Neural progenitor cell (in vitro differentiated cells): ENCODE measurements at regions not wholly inside any gene's neighbourhood (a gene's known extent, or its start where the extent isn't known, plus 50 kb on each side); places are given as distances from the start of the nearest gene placed in this dataset.

Experiments used
- EZH2 ChIP-seq: fragments of 200-600 bp; sonication (generic); IDR thresholded peaks from 2 replicates; pipeline ENCODE4 v1.6.1; 2017; ENCODE audit warnings: antibody characterized with exemption, mild to moderate bottlenecking, moderate library complexity
- TF ChIP-seq, protein P1 (sequence below): fragments of 200-600 bp; sonication (generic); IDR thresholded peaks from 2 replicates; pipeline ENCODE4 v1.5.1; 2017; ENCODE audit warnings: antibody characterized with exemption, mild to moderate bottlenecking

DNA sequence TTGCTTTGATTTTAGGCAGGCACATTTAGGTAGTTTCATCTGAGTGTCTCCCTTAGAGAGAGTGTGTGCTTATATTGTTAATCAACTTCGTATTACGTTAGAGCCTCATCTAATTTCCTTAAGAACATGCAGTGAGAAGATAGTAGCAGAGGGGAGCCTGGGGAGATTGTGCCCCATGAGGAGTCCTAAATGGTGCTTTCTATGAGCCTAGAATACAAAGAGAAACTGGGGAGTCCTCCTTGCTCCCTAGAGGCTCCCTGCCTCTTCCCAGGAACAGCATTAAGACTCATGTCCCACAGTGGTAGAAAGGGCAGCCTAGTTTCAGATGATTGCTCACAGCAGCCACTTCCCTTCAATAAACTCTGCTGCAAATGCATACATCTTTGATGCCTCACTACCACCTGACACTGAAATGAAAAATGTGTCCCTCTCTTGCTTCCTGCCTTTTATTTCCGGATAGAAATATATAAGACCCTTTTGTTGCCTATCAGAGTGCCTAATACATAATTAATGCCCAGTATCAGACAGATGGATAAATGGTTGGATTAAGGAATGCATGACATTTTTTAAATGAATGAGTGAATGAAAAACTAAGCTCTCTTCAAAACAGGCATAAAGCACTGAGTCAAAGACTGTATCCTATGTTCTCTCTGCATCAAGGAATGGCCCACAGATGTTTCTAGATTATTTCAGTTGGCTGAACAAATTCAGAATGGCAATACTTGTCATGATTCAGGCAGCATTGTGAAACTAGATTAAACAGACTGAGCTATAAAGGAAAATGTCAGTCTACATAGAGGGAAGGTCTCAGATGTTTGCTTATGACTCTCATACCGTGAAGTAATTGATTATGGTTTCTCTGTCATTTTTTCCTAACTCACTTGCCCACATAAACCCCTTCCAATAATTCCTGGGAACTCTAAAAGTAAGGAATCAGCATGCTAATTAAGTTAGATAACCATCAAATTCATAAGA, 362.1 kb downstream of the LRRC3B start:
- TF ChIP-seq, protein P1, sequence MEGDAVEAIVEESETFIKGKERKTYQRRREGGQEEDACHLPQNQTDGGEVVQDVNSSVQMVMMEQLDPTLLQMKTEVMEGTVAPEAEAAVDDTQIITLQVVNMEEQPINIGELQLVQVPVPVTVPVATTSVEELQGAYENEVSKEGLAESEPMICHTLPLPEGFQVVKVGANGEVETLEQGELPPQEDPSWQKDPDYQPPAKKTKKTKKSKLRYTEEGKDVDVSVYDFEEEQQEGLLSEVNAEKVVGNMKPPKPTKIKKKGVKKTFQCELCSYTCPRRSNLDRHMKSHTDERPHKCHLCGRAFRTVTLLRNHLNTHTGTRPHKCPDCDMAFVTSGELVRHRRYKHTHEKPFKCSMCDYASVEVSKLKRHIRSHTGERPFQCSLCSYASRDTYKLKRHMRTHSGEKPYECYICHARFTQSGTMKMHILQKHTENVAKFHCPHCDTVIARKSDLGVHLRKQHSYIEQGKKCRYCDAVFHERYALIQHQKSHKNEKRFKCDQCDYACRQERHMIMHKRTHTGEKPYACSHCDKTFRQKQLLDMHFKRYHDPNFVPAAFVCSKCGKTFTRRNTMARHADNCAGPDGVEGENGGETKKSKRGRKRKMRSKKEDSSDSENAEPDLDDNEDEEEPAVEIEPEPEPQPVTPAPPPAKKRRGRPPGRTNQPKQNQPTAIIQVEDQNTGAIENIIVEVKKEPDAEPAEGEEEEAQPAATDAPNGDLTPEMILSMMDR, result no peak
- TF ChIP-seq EZH2, result no peak
